ENCODE measurements at regions not wholly inside any gene's neighbourhood (a gene's known extent, or its start where the extent isn't known, plus 50 kb on each side); places are given as distances from the start of the nearest gene placed in this dataset.
A peak's percentile ranks its signal among the peaks of the same experiment; 100 is the strongest.

- no peak for DNase-seq (ENCODE audit: low read depth in 4 of 4, low spot score in 3 of 4)
Measured at GRCh38 chr2:9738062-9738461, 105.2 kb upstream of the TAF1B start.

GRCh38 chr2:9738535-9739496 lies 104.5 kb upstream of the TAF1B start:
- no peak for DNase-seq (ENCODE audit: low read depth in 4 of 4, low spot score in 3 of 4)

- peak in 1 of 4 donors; percentile 27 for DNase-seq (ENCODE audit: low read depth in 4 of 4, low spot score in 3 of 4)
Measured at GRCh38 chr2:9739531-9739964, 103.7 kb upstream of the TAF1B start.

- DNase-seq (ENCODE audit: low read depth in 4 of 4, low spot score in 3 of 4), result no peak
Measured at GRCh38 chr2:9740382-9741073, 102.7 kb upstream of the TAF1B start.

GRCh38 chr2:9741110-9741509 lies 102.2 kb upstream of the TAF1B start:
- DNase-seq (ENCODE audit: low read depth in 4 of 4, low spot score in 3 of 4), result no peak

- no peak for DNase-seq (ENCODE audit: low read depth in 4 of 4, low spot score in 3 of 4)
Measured at GRCh38 chr2:9742601-9743000, 100.7 kb upstream of the TAF1B start.

GRCh38 chr2:9744256-9745004 lies 98.8 kb upstream of the TAF1B start:
- no peak for DNase-seq (ENCODE audit: low read depth in 4 of 4, low spot score in 3 of 4)

GRCh38 chr2:9745153-9745899 lies 97.9 kb upstream of the TAF1B start:
- no peak for DNase-seq (ENCODE audit: low read depth in 4 of 4, low spot score in 3 of 4)

- no peak for DNase-seq (ENCODE audit: low read depth in 4 of 4, low spot score in 3 of 4)
Measured at GRCh38 chr2:9747396-9747795, 95.9 kb upstream of the TAF1B start.

GRCh38 chr2:9748577-9748976 lies 94.7 kb upstream of the TAF1B start:
- no peak for DNase-seq (ENCODE audit: low read depth in 4 of 4, low spot score in 3 of 4)

- DNase-seq (ENCODE audit: low read depth in 4 of 4, low spot score in 3 of 4), result no peak
Measured at GRCh38 chr2:9749546-9750223, 93.6 kb upstream of the TAF1B start.

GRCh38 chr2:9750224-9751215 lies 92.8 kb upstream of the TAF1B start:
- DNase-seq (ENCODE audit: low read depth in 4 of 4, low spot score in 3 of 4), result no peak

GRCh38 chr2:9751831-9752230 lies 91.4 kb upstream of the TAF1B start:
- DNase-seq (ENCODE audit: low read depth in 4 of 4, low spot score in 3 of 4), result no peak

GRCh38 chr2:9752441-9753275 lies 90.6 kb upstream of the TAF1B start:
- DNase-seq (ENCODE audit: low read depth in 4 of 4, low spot score in 3 of 4), result no peak

- no peak for DNase-seq (ENCODE audit: low read depth in 4 of 4, low spot score in 3 of 4)
Measured at GRCh38 chr2:9753276-9753600, 90.0 kb upstream of the TAF1B start.

GRCh38 chr2:9753665-9754531 lies 89.4 kb upstream of the TAF1B start:
- DNase-seq (ENCODE audit: low read depth in 4 of 4, low spot score in 3 of 4), result no peak

GRCh38 chr2:9754532-9754887 lies 88.8 kb upstream of the TAF1B start:
- DNase-seq (ENCODE audit: low read depth in 4 of 4, low spot score in 3 of 4), result no peak
